Transverse colon (tissue), 4 donors: ENCODE measurements at regions not wholly inside any gene's neighbourhood (a gene's known extent, or its start where the extent isn't known, plus 50 kb on each side); places are given as distances from the start of the nearest gene placed in this dataset.

Experiments
- DNase-seq: peaks from one replicate; pipeline ENCODE4 v3.0.0-alpha.2; 2019
- H3K27ac ChIP-seq, 4 donors: fragments of 200-600 bp; sonication (generic); 2 replicates each; pipeline ENCODE4 v1.5.1; 2016 to 2018; ENCODE audit warnings: inconsistent platforms in 4 of 4
- H3K27me3 ChIP-seq: fragments of 200-600 bp; sonication (generic); 2 replicates; pipeline ENCODE4 v1.5.1; 2017; ENCODE audit warnings: inconsistent platforms
- H3K36me3 ChIP-seq, 4 donors: fragments of 200-600 bp; sonication (generic); 2 replicates each; pipeline ENCODE4 v1.5.1; 2017 to 2019; ENCODE audit warnings: inconsistent platforms in 4 of 4
- H3K4me1 ChIP-seq, 4 donors: fragments of 200-600 bp; sonication (generic); 2 replicates each; pipeline ENCODE4 v1.5.1; 2017 to 2020; ENCODE audit warnings: inconsistent platforms in 4 of 4
- H3K4me3 ChIP-seq, 4 donors: fragments of 200-600 bp; sonication (generic); 1 replicate in 1 of 4; 2 replicates in 3 of 4; pipeline versions ENCODE4 v1.5.1 to v1.6.1; 2017 to 2019; ENCODE audit warnings: inconsistent platforms in 4 of 4
- H3K9me3 ChIP-seq, 2 donors: fragments of 200-600 bp; sonication (generic); 2 replicates each; pipeline ENCODE4 v1.5.1; 2017 to 2019; ENCODE audit warnings: inconsistent platforms in 2 of 2
- CTCF ChIP-seq, 5 experiments: fragments of 200-600 bp in 3 of 5; fragments of 450-650 bp in 2 of 5; sonication (generic) in 3 of 5; IDR thresholded peaks; 1 replicate in 2 of 5; 2 replicates in 3 of 5; pipeline ENCODE4 v1.5.1; 2016 to 2017; ENCODE audit warnings: antibody characterized with exemption in 5 of 5, inconsistent platforms in 3 of 5, mild to moderate bottlenecking in 2 of 5, moderate library complexity in 1 of 5
- POLR2A ChIP-seq: fragments of 450-650 bp; IDR thresholded peaks from one replicate; pipeline ENCODE4 v1.6.1; 2016; ENCODE audit warnings: antibody characterized with exemption, mild to moderate bottlenecking, moderate library complexity
- POLR2AphosphoS5 ChIP-seq, 3 donors: sonication (generic); formaldehyde crosslinking; IDR thresholded peaks; one replicate each; pipeline ENCODE4 v1.6.1; 2016; ENCODE audit warnings: antibody characterized with exemption in 3 of 3
- WGBS, 2 donors: methylation state at CpG; one replicate each; pipeline ENCODE4 v1.1.5; 2018; ENCODE audit warnings: low coverage in 1 of 2; 5-methylcytosine and 5-hydroxymethylcytosine counted together
- in situ Hi-C, 4 donors: fragments of 200-750 bp; cut with MboI; loops; one replicate each; pipeline versions ENCODE4 v1.15.0 to v1.15.1; 2017; ENCODE audit warnings: low sequenced_read_pairs in 3 of 4, low pct_ligation_motif_present in 1 of 4, low pct_unique_long_range_greater_than_20kb in 1 of 4
- intact Hi-C: fragments of 100-400 bp; cut with DNase I; formaldehyde crosslinking; loops from one replicate; pipeline ENCODE4 v1.15.1; 2023; ENCODE audit warnings: low total_unique reads

- Histone ChIP-seq H3K4me1 (peaks cover 6 to 84% (median 46%) of the 10 kb centered on the region in 4 donors), H3K36me3 (no peaks in the 10 kb centered on the region), H3K4me3 (peak overlapping the region; percentile 11 to 46 (median 30)), H3K27me3 (no peaks in the 10 kb centered on the region), H3K9me3 (no peaks in the 10 kb centered on the region), H3K27ac (peak overlapping the region; percentile 87 to 93 (median 90))
- 33 to 50% methylated on average over 8 of the region's 8 CpGs for WGBS, 2 donors
- in situ Hi-C loops = loop anchor here in 1 of 4 donors (10.0 kb wide), 1 partner anchor 48 kb away; the partner anchor contains the start of gene DST
- TF ChIP-seq POLR2AphosphoS5 (IDR thresholded peaks at IDR 0.05) = peak in 2 of 3 donors; percentile 4 to 48
- TF ChIP-seq POLR2A = no peak
- no peak for TF ChIP-seq CTCF (IDR thresholded peaks at IDR 0.05)
- no peak for DNase-seq
- intact Hi-C loops = no loop called here
These were observed 50.0 kb upstream of the DST start for GRCh38 chr6:56692523-56693245.
